GM03348 (cell line): ENCODE measurements at regions not wholly inside any gene's neighbourhood (a gene's known extent, or its start where the extent isn't known, plus 50 kb on each side); places are given as distances from the start of the nearest gene placed in this dataset.
A peak's percentile ranks its signal among the peaks of the same experiment; 100 is the strongest.

Experiments
- DNase-seq: peaks from one replicate; pipeline ENCODE4 v3.0.0; 2012; ENCODE audit warnings: low spot score

DNA sequence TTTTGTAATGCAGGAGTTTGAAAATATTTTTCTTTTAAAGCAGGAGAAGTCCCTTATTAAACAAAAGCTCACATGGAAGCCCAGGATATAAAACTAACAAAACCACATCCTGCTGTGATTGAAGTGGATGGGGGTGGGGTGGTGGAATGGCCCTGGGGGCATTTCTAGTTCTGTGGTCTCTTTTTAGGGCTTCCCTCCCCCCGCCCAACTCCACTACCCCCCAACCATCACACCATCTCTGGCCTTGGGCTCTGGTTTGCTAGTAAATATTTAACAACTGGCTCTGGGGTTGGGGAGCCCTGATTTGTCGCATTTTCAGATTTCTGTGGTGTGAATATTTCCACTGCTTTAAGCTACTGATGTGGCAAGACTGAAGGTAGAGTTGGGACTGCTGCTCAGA, 279.6 kb upstream of the PLET1 start:
- DNase-seq = no peak

DNA sequence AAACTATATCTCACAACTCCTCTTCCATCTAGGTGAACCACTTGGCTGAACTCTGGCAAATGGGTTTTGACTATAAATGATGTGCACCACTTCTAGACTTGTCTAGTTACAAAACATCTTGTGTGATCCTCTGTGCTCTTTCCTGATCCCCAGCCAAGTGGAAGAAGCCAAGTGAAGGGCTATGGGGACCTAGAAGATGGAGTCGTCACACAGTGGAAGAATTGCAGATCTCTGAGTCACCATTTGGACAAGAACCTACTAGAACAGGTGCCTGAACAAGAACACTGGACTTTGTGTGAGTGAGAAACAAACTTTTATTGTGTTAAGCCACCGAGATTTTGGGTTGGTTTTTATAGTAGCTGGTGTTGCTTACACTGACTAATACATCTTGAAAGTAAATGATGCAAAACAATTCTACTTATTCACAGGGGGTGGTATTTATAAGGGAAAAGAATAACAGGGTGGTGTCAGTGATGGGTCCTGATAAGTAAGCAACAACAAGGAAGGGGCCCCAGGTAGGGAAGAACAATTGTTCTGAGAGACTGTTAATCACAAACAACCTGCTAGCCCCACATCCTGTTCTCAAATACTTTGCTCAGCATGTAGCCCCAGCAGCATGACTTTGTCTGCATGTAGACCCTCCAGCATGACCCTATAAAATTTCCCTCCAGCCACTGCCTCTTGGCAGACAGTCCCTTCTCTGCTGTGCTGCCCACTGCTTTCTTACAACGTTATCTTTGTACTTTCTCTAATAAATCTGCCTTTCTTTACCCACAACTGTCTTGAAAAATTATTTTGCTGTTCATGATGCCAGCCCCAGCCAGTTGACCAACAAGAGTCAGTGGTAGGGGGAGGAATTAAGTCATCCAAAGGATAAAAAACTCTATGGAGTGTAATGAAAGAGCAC, 280.7 kb upstream of the PLET1 start:
- no peak for DNase-seq

DNA sequence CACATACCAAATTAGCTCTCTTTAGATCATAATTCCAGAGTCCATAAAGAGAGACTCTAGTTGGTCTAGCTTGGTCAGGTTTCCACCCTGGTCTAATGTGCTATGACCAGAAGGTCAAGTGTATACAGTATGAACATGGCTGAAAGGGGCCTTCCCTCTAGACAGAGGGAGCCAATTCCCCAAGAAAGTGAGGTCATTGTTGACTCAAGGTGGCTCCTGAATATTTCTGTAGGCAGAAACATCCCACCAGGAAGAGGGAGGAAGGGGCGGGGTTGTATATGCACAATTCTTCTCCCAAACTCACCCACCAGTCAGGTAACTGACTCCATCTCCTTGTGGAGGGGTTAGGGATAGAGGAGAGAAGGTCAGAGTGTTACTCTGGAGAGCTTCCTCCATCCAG, 281.8 kb upstream of the PLET1 start:
- DNase-seq = no peak

DNA sequence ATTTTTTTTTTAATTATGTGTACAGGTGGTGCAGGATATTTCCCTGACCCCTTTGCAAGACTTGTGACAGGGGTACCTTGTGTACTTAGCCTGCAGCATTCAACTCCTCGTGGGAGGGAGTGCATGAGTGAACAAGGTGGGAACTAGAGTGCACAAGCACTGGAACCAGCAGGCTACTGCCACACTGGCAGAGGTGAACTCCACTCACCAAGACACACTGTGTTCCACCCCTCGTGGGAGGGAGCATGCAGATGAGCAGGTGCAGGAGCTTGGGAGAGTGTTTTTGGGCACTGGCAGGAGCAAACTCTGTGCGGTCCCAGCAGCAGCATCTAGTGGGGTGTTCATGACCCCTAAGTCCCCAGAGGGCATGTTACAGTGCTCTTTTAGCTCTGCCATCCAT, 282.7 kb upstream of the PLET1 start:
- DNase-seq = no peak

DNA sequence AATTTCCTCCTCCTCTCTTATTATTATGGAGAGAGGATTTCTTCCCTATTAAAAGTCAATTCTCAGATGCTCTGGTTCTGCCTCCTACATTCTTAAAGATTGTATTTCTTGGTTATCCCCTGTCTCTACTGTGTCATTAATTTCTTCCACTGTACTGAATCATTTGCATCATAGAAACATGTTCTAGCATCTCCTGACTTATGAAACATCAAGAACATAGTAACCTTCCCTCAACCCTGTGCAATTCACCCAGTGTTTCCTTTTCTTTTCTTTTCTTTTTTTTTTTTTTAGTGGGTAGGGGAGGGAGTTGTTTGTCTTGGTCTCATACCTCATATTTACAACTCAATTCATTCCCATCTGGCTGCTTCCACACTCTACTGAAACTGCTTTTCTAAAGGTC, 288.0 kb upstream of the PLET1 start:
- DNase-seq = no peak

DNA sequence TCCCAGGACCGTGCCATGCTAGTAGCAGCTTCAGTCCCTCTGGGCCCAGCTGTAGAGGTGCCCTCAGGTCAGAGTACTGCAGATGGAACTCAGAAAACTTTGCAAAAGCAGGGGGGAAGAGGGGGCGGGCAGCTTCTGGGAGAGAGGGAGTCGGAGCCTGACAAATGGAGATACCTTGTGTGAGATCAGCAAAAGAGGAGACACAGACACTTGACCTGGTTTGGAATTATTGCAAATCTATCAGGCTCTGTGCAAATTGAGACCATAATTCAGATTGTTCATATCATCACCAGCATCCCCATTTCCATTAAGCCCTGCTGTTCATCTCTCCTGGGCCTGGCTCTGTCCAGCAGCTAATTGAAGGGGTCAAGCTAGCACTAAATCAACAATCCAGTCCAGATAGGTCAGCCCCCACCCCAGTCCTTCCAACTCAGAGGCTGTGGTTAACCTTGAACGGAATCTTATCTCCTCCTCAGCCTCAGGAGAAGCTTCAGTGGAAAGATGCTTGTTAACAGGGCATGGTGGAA, 292.6 kb upstream of the PLET1 start:
- no peak for DNase-seq

DNA sequence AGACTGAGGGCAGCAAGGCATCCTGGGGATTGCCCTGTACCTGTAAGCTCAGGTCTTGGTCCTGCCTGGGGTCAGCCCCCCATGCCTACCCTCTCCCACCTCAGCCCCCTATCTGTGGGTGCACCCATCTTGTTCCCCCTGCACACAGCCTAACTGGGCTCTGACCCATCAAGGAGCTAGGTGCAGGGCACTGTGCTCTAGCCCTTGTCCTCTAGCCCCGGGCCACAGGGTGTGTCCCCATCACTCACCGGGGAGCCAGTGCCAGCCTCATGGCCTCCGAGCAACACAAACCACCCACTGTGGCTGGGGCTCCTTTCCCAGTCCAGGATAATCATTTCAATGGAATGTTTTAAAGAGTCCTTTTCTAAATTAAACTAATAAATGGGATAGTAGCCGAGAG, 293.9 kb upstream of the PLET1 start:
- DNase-seq = peak; percentile 40

DNA sequence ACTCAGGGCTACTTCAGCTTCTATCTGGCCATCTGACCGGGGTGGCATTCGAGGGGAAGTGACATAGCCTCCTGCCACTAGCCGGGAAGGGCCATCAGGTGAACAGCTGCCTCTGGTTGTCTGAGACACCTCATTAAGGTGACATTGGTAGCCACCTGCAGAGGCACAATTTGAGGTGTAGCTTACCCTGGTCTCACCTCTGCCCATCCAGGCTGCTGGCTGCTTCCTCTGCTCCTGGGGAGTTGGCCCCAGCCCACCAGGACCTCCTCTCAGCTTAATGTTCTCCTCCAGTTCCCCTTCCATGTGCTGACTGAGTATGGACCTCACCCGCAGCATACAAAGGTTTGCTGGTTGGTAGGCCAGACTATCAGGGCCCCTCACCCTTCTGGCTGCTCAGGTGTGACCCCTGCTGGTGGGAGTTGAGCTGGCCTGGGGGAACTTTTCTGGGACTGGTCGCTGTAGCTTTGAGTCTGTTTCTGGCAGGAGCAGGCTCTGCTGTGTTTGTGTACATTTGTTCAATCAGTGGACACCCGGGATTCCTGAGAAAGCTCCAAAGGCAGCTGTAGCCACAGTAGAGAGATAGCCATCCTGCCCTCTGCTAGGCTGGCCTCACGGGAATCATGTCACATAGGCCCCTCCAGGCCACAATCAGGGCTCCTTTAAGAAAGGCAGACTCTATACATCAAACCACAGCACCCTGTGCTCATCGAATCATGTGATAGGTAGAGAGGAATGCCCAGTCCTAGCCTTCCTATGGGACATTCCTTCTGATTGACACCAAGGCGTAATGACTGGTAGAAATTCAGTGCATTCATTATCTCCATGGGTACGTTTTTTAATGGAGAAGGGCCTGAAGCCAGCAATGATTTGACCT, 295.1 kb upstream of the PLET1 start:
- peak; percentile 58 for DNase-seq

DNA sequence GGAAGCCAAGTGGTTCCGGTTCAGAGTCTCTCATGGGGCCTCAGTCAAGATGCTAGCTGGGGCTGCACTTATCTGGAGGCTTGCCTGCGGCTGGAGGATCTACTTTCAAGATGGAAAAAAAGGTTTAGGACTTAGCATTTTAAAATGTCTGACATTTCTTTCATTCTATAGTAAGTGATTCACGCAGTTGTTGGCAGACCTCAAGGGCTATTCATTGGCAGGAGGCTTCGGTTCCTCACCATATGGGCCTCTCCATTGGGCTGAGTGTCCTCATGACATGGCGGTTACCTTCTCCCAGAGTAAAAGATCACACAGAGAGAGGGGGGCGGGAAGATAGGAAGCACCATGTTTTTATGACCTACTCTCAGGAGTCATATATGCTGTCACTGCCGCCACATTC, 298.0 kb upstream of the PLET1 start:
- no peak for DNase-seq

DNA sequence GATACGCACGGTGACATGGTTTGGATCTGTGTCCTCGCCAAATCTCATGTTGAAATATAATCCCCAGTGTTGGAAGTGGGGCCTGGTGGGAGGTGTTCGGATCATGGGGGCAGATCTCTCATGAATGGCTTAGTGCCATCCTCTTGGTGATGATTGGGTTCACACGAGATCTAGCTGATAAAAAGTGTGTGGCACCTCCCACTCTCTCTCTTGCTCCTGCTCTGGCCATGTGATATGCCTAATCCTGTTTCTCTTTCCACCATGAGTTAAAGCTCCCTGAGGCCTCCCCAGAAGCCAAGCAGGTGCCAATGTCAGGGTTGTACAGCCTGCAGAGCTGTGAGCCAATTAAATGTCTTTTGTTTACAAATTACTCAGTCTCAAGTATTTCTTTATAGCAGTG, 303.1 kb upstream of the PLET1 start:
- DNase-seq = no peak

DNA sequence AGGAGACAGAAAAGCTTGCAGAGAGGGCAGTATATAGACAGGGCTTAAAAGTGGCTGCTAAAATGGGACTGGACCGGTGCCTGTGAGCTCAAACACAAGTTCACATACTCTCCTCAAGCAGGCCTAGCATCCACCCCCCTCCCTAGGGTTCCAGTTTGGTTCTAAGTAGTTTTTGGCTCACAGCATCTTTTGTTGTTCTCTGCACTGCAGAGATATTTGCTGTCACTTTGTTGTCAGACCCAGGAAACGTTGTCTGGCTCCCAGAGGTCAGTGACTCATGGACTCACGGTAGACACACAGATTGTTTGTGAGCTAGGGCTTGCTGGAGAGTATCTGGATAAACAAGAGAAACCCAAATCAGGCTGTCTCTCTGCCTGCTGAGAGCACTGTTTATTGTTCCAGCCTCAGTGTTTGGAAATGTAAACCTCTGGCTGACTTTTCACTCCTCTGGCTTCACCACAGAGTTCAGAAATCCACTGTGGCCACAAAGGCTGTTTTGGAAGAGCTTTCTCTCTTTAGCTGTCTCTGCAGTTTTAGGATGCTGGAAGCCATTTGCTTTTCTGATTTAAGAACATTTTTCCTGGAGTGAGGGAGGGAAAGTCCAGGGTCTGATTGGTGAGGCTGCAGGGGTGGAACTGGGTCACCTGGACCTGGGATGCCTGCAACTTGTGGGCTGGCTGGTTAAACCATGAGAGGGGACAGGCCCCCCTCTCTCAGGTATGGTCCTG, 303.7 kb upstream of the PLET1 start:
- DNase-seq = peak; percentile 32

DNA sequence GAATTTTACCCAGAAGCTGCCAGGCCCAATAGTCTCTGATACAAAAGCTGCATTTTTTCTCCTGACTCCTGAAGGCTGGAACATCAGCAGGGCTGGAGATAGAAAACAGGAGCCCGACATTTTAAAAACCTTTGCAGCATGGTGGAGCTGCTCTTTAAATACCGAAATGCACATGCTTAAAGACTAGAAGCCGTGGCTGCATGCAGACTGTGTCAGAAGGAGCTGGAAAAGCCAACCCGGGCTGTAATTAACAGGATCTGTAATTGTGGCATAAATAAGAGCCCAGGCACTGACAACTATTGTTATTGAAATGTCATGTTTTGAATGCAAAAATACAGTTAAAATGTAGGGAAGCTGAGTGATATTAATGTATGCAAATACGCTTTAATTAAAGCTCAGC, 304.9 kb upstream of the PLET1 start:
- DNase-seq = no peak

DNA sequence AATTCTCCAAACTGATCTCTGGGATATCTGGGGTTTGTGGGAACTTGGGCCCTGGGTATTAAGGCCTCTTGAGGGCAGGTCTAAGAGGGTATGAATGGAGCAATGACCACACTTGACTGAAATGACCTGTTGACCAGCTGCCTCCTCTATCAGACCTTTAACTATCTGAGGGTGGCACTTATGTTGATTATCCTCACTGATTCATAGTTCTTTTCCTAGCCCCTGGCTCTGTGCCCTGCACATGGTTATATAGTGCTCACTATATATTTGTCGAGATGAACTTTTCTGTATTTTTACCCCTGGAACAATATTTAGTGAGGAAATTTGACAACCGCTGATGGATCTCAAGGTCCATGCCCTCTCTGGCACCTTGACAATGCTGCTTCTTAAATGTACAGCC, 305.5 kb upstream of the PLET1 start:
- DNase-seq = no peak

DNA sequence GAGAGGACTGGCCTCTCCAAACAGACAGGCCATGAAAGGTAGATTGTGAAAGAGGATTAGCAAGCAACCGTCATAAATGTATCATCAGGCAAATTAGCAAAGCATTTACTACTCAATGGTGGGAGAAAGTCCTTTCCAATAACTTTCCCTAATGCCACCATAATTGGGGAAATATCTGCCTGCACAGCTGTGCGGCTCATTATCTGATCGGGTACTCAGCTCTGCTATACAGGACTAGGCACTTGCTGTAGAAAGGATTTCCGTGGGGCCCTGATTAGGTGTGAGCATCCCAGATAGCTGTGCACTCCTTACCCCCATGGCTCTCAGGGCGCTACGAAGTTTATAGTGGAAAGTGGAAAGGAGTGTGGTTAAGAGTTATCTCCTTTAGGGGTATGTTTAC, 309.7 kb upstream of the PLET1 start:
- no peak for DNase-seq

DNA sequence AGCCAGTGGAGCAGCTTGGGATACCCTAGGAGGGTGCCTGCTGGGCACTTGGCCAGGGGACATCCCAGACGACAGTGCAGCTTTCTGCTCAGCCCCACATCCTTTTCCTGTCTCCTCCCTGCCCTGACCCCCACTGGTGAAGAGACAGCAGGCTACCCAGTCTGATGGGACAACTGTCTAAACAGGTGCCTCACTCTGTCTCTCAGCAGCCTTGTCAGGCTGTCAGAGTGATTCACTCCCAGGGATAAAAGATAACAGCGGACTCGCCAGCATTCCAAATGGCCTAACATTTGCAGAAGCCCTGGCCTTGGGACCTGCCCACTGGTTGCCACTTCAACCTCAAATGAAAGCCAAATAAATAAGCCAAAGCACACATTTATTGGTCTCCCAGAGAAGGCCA, 318.6 kb upstream of the PLET1 start:
- no peak for DNase-seq

DNA sequence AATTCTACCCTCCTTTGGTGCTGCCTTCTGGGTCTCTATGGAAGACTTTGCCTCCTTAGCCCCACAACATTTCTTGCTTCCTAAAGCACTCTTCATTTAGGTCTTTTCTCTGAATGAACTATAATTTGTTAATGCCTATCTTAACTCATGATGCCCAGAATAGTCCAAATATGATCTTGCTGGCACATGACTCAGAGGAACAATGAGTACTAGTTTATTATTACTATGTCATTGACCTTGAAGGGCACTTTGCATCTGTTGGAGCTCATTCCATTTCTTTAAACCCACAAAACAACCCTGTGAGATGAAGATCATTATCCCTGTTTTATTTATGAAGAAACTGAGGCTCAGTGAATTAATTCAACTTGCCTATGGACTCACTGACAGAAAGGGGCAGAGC, 320.2 kb upstream of the PLET1 start:
- DNase-seq = no peak

DNA sequence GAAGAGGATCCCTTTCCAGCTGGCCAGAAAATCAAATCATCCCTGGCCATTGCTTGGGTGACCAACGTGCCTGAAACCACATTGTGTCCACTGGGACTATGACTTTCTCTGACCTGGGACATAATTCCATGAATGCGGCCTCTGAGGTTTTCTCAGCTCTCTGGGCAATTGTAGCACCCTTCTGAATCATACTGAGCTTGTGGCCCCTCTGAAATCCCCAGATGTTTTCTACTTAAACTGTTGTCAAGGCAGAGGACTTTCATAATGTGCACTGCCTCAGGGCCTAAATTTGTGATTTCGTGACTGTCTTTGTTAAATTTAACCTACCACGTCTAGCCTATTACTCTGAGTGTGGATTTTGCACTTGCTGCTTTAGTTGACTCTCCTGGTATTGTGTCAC, 321.1 kb upstream of the PLET1 start:
- DNase-seq = no peak

DNA sequence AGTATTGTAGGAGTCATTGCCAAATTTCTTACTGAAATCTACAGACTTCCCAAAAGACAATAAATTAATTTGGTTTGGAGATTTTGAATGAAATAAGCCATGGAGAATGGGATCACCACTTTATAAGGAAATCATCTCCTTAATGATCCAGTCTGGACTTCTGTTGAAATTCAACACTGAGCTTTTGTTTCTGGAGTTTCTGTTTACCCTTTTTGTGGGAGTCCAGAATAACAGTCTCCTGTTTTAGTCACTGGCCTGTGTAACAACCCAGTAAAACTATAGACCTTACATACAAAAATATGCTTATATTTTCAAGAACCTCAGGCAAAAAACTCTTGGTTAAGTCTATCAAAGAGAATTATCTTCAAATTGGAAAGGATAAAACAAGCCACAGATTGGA, 321.7 kb upstream of the PLET1 start:
- DNase-seq = no peak

DNA sequence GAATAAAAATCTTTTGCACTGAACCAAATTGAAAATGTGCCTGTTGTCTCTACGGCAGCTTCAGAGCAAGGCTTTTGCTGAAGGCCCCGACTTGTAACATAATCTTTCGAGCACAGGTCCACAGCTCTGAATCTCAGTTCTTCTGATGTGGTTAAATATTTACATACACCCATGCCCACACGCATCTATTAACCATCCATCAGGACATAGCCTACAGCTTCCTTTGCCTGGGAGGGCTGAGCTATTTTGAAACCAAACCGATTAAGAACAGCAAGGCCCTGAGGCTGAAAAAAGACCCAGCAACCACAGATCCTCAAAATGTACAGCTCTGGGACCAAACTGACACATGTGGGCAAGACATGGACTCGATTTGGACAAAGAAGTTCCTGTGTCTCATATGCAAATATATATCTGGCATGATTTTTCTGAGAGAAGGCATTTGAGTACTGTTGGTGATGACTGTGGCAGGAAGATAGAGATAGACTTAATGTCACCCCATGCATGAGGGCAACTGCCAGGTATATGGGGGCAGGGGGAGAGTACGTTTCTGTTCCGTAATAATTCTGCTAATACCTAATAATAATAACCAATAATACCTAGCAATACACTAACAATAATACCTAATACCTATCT, 322.7 kb upstream of the PLET1 start:
- no peak for DNase-seq

DNA sequence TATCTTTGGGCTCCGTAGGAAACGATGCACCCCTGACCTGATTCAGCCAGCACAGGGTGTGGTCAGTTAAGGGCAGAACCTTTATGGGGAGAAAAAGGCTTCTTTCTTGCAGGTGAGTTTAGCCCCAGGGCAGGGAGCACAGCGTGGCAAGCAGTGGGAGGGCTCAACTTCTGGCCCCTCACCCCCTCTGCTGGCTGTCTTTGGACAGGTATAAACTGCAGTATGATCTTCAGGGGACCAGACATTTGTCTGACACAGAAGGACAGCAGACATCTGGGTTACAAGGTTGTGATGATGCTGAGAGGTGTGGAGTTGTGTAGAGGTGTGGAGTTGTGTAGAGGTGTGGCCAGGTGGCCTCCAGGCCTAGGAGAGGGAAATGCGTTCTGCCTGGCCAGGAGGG, 324.0 kb upstream of the PLET1 start:
- DNase-seq = no peak

DNA sequence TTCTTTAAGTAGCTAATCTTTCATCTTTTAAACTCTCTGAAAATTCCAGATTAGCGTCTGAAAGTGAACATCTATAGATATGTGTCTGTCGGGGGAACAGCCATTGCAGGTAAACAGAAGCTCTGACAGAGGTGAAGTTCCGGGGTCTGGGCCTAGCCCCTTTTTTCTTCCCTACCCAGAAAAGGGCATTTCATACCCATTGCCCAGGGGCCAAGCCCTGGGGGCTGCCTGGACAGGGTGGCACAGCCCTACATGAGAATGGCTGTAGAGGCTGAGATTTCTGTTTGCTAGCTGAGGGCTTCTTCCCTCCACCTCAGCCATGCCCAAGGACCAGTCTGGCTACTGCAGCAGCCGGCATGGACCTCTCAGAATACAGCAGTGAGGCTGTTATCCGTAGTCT, 327.0 kb upstream of the PLET1 start:
- DNase-seq = no peak

DNA sequence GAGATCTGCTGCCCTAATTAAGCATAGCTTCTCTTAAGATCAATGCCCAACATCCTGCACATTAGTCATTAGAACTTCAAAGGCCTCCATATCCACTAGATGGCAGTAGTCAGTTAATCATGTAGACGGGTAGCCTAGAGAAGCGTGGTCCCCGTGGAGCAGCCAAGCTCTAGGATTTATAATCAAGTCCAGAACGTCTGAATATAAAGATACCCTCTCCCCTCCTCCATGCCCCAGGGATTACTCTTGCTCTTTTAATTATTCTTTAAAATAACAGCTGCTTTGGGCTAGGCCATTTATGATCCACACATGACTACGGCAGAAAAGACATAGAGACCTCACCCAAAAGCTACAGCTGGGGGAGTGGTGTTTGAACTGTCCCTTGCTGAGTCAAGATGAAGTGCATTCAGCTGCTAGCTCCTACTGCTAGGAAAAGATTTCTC, 327.6 kb upstream of the PLET1 start:
- DNase-seq = peak; percentile 88
